Mesenchymal stem cell (in vitro differentiated cells and primary cell): ENCODE measurements at regions not wholly inside any gene's neighbourhood (a gene's known extent, or its start where the extent isn't known, plus 50 kb on each side); places are given as distances from the start of the nearest gene placed in this dataset.

Source experiments
- DNase-seq: peaks from one replicate; pipeline ENCODE4 v3.0.0-alpha.2; 2013
- H2AFZ ChIP-seq: one replicate; pipeline ENCODE4 v1.6.1; 2013; ENCODE audit warnings: low read depth, mild to moderate bottlenecking, control low read depth, inconsistent platforms, low read length, moderate library complexity
- H2AK5ac ChIP-seq: 2 replicates; pipeline ENCODE4 v1.6.1; 2013; ENCODE audit warnings: low read length, moderate library complexity, mild to moderate bottlenecking, inconsistent platforms; ENCODE audit not compliant: severe bottlenecking
- H2BK120ac ChIP-seq: one replicate; pipeline ENCODE4 v1.6.1; 2013; ENCODE audit warnings: low read depth, mild to moderate bottlenecking, inconsistent platforms, low read length, moderate library complexity
- H2BK12ac ChIP-seq, 2 experiments: one replicate each; pipeline ENCODE4 v1.6.1; 2013; ENCODE audit warnings: inconsistent platforms in 2 of 2, low read length in 2 of 2, mild to moderate bottlenecking in 2 of 2, moderate library complexity in 2 of 2, control low read depth in 1 of 2
- H2BK15ac ChIP-seq: one replicate; pipeline ENCODE4 v1.6.1; 2013; ENCODE audit warnings: mild to moderate bottlenecking, low read depth, inconsistent platforms; ENCODE audit not compliant: poor library complexity, severe bottlenecking
- H2BK5ac ChIP-seq: 2 replicates; pipeline ENCODE4 v1.6.1; 2013; ENCODE audit warnings: low read depth, mild to moderate bottlenecking, low read length, control low read depth, inconsistent platforms; ENCODE audit not compliant: poor library complexity, severe bottlenecking
- H3K14ac ChIP-seq, 2 experiments: one replicate each; pipeline ENCODE4 v1.6.1; 2013; ENCODE audit warnings: inconsistent platforms in 2 of 2, low read length in 2 of 2, control low read depth in 1 of 2, mild to moderate bottlenecking in 1 of 2, moderate library complexity in 1 of 2
- H3K18ac ChIP-seq, 2 experiments: one replicate each; pipeline ENCODE4 v1.6.1; 2013; ENCODE audit warnings: inconsistent platforms in 2 of 2, low read length in 2 of 2, control low read depth in 1 of 2, low read depth in 1 of 2, mild to moderate bottlenecking in 1 of 2
- H3K23ac ChIP-seq, 2 experiments: one replicate each; pipeline ENCODE4 v1.6.1; 2013; ENCODE audit warnings: inconsistent platforms in 2 of 2, low read length in 2 of 2, mild to moderate bottlenecking in 2 of 2, moderate library complexity in 2 of 2, control low read depth in 1 of 2
- H3K27ac ChIP-seq: 2 replicates; pipeline ENCODE4 v1.5.1; 2013; ENCODE audit warnings: mild to moderate bottlenecking, moderate library complexity, low read length, control low read depth, inconsistent platforms; ENCODE audit not compliant: poor library complexity, severe bottlenecking
- H3K27me3 ChIP-seq, 2 experiments: 2 replicates each; pipeline versions ENCODE4 v1.6.1 to v1.7.0; 2013; ENCODE audit warnings: low read length in 2 of 2, mild to moderate bottlenecking in 2 of 2, moderate library complexity in 2 of 2, control low read depth in 1 of 2, inconsistent platforms in 1 of 2; ENCODE audit not compliant: control insufficient read depth in 1 of 2, insufficient read depth in 1 of 2
- H3K36me3 ChIP-seq, 2 experiments: 2 replicates each; pipeline versions ENCODE4 v1.6.1 to v1.7.0; 2013; ENCODE audit warnings: low read length in 2 of 2, control low read depth in 1 of 2, inconsistent platforms in 1 of 2, low read depth in 1 of 2, mild to moderate bottlenecking in 1 of 2; ENCODE audit not compliant: insufficient read depth in 2 of 2, control insufficient read depth in 1 of 2
- H3K4ac ChIP-seq, 2 experiments: one replicate each; pipeline ENCODE4 v1.6.1; 2013; ENCODE audit warnings: inconsistent platforms in 2 of 2, low read length in 2 of 2, mild to moderate bottlenecking in 2 of 2, moderate library complexity in 2 of 2, control low read depth in 1 of 2, low read depth in 1 of 2
- H3K4me1 ChIP-seq: 2 replicates; pipeline ENCODE4 v1.6.1; 2013; ENCODE audit warnings: low read depth, low read length, control low read depth; ENCODE audit not compliant: control insufficient read depth, insufficient read depth
- H3K4me2 ChIP-seq: 2 replicates; pipeline ENCODE4 v1.6.1; 2013; ENCODE audit warnings: low read length, mild to moderate bottlenecking, inconsistent platforms; ENCODE audit not compliant: poor library complexity, severe bottlenecking
- H3K4me3 ChIP-seq, 2 experiments: 2 replicates each; pipeline versions ENCODE4 v1.5.1 to v1.7.0; 2013; ENCODE audit warnings: low read length in 2 of 2, mild to moderate bottlenecking in 2 of 2, control low read depth in 1 of 2, low read depth in 1 of 2; ENCODE audit not compliant: insufficient read depth in 1 of 2
- H3K79me1 ChIP-seq: replicated peaks from 2 replicates; pipeline ENCODE4 v1.6.1; 2013; ENCODE audit warnings: mild to moderate bottlenecking, control low read depth, low read length, inconsistent platforms; ENCODE audit not compliant: poor library complexity, severe bottlenecking
- H3K9ac ChIP-seq: 2 replicates; pipeline ENCODE4 v1.7.0; 2013; ENCODE audit warnings: mild to moderate bottlenecking, low read length, moderate library complexity
- H3K9me3 ChIP-seq: 2 replicates; pipeline ENCODE4 v1.7.0; 2013; ENCODE audit warnings: mild to moderate bottlenecking, low read length; ENCODE audit not compliant: control insufficient read depth
- H4K8ac ChIP-seq: one replicate; pipeline ENCODE4 v1.6.1; 2013; ENCODE audit warnings: inconsistent platforms, mild to moderate bottlenecking, low read length, moderate library complexity
- H4K91ac ChIP-seq: one replicate; pipeline ENCODE4 v1.6.1; 2013; ENCODE audit warnings: mild to moderate bottlenecking, low read length, inconsistent platforms
- WGBS: methylation state at CpG from one replicate; pipeline ENCODE4 v1.1.7; 2013; ENCODE audit warnings: mixed read lengths; 5-methylcytosine and 5-hydroxymethylcytosine counted together

DNA sequence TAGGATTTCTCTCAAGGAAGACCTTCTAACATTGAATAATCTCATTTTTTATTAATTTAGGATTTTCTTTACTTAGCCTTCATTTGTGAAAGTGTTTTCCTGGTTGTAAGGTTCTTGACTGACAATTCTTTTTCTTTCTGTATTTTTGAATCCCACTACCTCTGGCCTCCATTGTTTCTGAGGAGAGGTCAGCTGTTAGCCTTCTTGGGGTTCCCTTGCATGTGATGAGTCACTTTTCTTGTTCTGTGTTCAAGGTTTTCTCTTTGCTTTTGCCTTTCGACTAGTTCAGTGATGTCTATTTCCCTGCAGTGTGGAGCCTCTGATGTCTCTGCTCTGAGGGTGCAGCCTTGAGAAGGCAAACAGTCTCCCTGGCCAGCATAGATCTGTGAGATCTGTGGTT is 304.1 kb upstream of the ZNF32 start:
- Histone ChIP-seq H3K18ac (no peak overlapping the region), H2BK15ac (no peak overlapping the region), H3K14ac (no peak overlapping the region), H3K27me3 (peaks cover 23 to 27% of the 10 kb centered on the region in 2 experiments), H4K91ac (no peak overlapping the region), H2AFZ (no peak overlapping the region), H3K9me3 (peaks cover 20% of the 10 kb centered on the region), H3K23ac (no peak overlapping the region), H3K9ac (no peak overlapping the region), H2BK120ac (no peak overlapping the region), H2BK12ac (no peak overlapping the region), H3K27ac (no peak overlapping the region), H2BK5ac (no peak overlapping the region), H3K36me3 (no peaks in the 10 kb centered on the region), H3K4me3 (no peak overlapping the region), H3K79me1 (no peaks in the 10 kb centered on the region), H2AK5ac (no peak overlapping the region), H3K4me2 (no peak overlapping the region), H3K4ac (no peak overlapping the region), H4K8ac (no peak overlapping the region), H3K4me1 (no peaks in the 10 kb centered on the region)
- 88% methylated on average over 1 of the region's 1 CpG for WGBS
- no peak for DNase-seq

DNA sequence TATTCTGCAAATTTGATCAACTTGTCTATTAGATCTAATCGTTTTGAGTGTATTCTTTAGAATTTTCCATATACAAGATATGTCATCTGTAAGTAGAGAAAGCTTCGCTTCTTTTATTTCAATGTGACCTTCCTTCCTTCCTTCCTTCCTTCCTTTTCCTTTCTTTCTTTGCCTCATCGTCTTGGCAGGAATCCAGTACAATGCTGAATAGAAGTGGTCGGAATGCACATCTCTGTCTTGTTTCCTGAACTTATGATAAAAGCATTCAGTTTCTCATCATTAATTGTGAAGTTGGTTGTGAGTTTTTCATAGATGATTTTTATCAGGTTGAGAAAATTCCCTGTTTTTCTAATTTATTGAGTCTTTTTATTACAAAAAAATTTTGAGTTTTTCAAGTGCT is 300.7 kb upstream of the ZNF32 start:
- H2BK12ac ChIP-seq: no peak overlapping the region
- H3K18ac ChIP-seq: no peak overlapping the region
- no peak overlapping the region for H3K4me3 ChIP-seq
- no peaks in the 10 kb centered on the region for H3K36me3 ChIP-seq
- no peak overlapping the region for H4K91ac ChIP-seq
- H3K27me3 ChIP-seq: peaks cover 0 to under 1% of the 10 kb centered on the region in 2 experiments
- H2AFZ ChIP-seq: no peak overlapping the region
- no peak overlapping the region for H3K4ac ChIP-seq
- WGBS: 90% methylated on average over 2 of the region's 4 CpGs
- no peaks in the 10 kb centered on the region for H3K4me1 ChIP-seq
- no peak overlapping the region for H3K23ac ChIP-seq
- H3K4me2 ChIP-seq: no peak overlapping the region
- H3K14ac ChIP-seq: no peak overlapping the region
- H2AK5ac ChIP-seq: no peak overlapping the region
- no peak overlapping the region for H2BK120ac ChIP-seq
- no peak for DNase-seq
- H3K79me1 ChIP-seq: no peaks in the 10 kb centered on the region
- no peak overlapping the region for H2BK5ac ChIP-seq
- peaks cover 20% of the 10 kb centered on the region for H3K9me3 ChIP-seq
- no peak overlapping the region for H3K27ac ChIP-seq
- no peak overlapping the region for H3K9ac ChIP-seq
- no peak overlapping the region for H4K8ac ChIP-seq
- H2BK15ac ChIP-seq: no peak overlapping the region

DNA sequence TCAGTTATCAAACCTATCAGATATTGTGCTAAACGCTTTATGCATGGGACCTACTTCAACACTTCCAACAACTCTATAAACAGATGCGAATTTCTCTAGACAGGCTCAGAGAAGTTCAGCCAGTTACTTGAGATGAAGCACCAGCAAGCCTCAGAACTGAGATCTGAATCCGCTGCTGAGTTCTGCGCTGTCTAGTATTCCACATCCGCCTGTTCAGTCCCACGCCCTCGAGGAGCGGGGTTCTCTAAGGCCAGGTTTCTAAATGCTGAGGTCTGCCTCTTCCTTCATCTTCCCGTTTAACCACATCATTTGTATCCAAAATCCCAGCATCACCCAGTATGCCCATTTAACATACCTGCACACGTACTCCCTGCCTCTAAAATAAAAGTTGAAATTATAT is 297.8 kb upstream of the ZNF32 start:
- Histone ChIP-seq H2AK5ac (no peak overlapping the region), H3K4me2 (no peak overlapping the region), H4K8ac (peak overlapping the region; percentile 64), H3K27me3 (peaks cover 0 to 6% of the 10 kb centered on the region in 2 experiments), H3K9ac (no peak overlapping the region), H4K91ac (no peak overlapping the region), H3K14ac (no peak overlapping the region), H3K9me3 (no peaks in the 10 kb centered on the region), H3K4me1 (no peaks in the 10 kb centered on the region), H3K18ac (no peak overlapping the region), H2BK12ac (no peak overlapping the region), H2AFZ (no peak overlapping the region), H3K79me1 (no peaks in the 10 kb centered on the region), H2BK5ac (no peak overlapping the region), H2BK15ac (peak overlapping the region; percentile 5), H2BK120ac (no peak overlapping the region), H3K4ac (no peak overlapping the region), H3K27ac (no peak overlapping the region), H3K4me3 (no peak overlapping the region), H3K23ac (no peak overlapping the region), H3K36me3 (no peaks in the 10 kb centered on the region)
- DNase-seq: no peak
- WGBS: over 99% methylated on average over 8 of the region's 10 CpGs

DNA sequence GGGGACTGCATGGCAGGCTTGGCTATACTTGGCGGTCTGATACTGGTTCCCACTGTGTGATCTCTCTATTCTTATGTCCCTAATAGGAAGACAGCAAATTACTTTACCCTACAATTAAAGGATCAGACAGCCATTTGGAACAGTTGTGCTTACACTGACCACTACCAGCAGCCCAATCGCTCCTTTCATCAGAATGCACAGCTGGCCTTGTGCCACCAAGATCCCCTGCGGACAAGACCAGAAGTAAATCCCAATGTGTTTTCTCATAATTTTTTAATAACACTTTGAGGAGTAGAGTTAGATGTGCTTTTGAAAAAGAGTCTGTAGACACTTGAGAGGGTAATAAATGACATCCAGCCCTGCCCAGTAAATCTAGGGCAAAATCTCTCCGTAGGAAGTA is 297.2 kb upstream of the ZNF32 start:
- no peak overlapping the region for H2BK120ac ChIP-seq
- H3K4me2 ChIP-seq: no peak overlapping the region
- no peak overlapping the region for H3K14ac ChIP-seq
- H3K4ac ChIP-seq: no peak overlapping the region
- no peak overlapping the region for H4K91ac ChIP-seq
- peak overlapping the region in 1 of 2 experiments; percentile 75 for H2BK12ac ChIP-seq
- no peak overlapping the region for H3K18ac ChIP-seq
- H3K4me3 ChIP-seq: no peak overlapping the region
- no peak for DNase-seq
- H3K23ac ChIP-seq: no peak overlapping the region
- no peak overlapping the region for H2BK5ac ChIP-seq
- H2AK5ac ChIP-seq: no peak overlapping the region
- no peak overlapping the region for H2AFZ ChIP-seq
- no peaks in the 10 kb centered on the region for H3K9me3 ChIP-seq
- H2BK15ac ChIP-seq: no peak overlapping the region
- no peak overlapping the region for H3K27ac ChIP-seq
- 92% methylated on average over 3 of the region's 4 CpGs for WGBS
- H3K4me1 ChIP-seq: no peaks in the 10 kb centered on the region
- H3K79me1 ChIP-seq: no peaks in the 10 kb centered on the region
- H4K8ac ChIP-seq: no peak overlapping the region
- no peaks in the 10 kb centered on the region for H3K36me3 ChIP-seq
- H3K27me3 ChIP-seq: peaks cover 0 to 6% of the 10 kb centered on the region in 2 experiments
- H3K9ac ChIP-seq: no peak overlapping the region
